IMR-90 (cell line): ENCODE measurements at regions not wholly inside any gene's neighbourhood (a gene's known extent, or its start where the extent isn't known, plus 50 kb on each side); places are given as distances from the start of the nearest gene placed in this dataset.

ENCODE experiments used
- BHLHE40 ChIP-seq: fragments of 150-350 bp; IDR thresholded peaks from 2 replicates; pipeline ENCODE4 v1.6.1; 2016; ENCODE audit warnings: mild to moderate bottlenecking, low read depth, low read length
- CTCF ChIP-seq: conservative IDR thresholded peaks from 2 replicates; pipeline ENCODE4 v1.5.1; 2012; ENCODE audit warnings: mild to moderate bottlenecking, low read depth, low read length, improper control_type of control experiment
- MXI1 ChIP-seq: IDR thresholded peaks from 2 replicates; pipeline ENCODE4 v1.6.1; 2012; ENCODE audit warnings: low read depth, mild to moderate bottlenecking, low read length, moderate library complexity, borderline replicate concordance
- POLR2A ChIP-seq: IDR thresholded peaks from 2 replicates; pipeline ENCODE4 v1.6.1; 2012; ENCODE audit warnings: mild to moderate bottlenecking, low read depth, low read length
- RAD21 ChIP-seq: IDR thresholded peaks from 2 replicates; pipeline ENCODE4 v1.6.1; 2012; ENCODE audit warnings: low read length, improper control_type of control experiment
- SMC3 ChIP-seq: fragments of 150-350 bp; IDR thresholded peaks from 2 replicates; pipeline ENCODE4 v1.6.1; 2016; ENCODE audit warnings: low read depth, mild to moderate bottlenecking, antibody characterized with exemption, low read length, moderate library complexity

- TF ChIP-seq POLR2A (no peak), BHLHE40 (no peak), RAD21 (no peak), MXI1 (no peak), CTCF (no peak), SMC3 (no peak)
These were observed 933.9 kb upstream of the PIK3C3 start for GRCh38 chr18:41021089-41021488.
